ENCODE measurements at regions not wholly inside any gene's neighbourhood (a gene's known extent, or its start where the extent isn't known, plus 50 kb on each side); places are given as distances from the start of the nearest gene placed in this dataset.

DNA sequence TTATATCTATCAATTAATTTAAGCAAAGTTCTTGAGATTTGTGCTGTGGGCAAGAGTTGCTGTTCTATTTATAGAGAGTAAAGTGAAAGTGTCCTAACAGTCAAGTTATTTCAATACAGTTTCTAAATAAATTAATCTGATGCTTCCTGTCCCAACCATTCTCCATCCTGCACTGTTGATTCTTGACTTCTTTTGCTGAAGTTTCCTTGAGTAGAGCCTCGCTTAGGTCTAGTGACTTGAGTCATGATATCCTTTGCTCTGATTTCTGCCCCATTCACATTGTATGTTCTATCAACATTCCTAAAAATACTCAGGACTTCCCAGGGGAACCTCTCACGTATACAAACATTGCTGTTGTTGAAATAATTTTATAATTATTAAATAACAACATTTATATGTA is 498.4 kb upstream of the ALCAM start:
- Histone ChIP-seq H3K4me3 (replicated peaks; ENCODE audit: insufficient read depth, low read length) (no peak overlapping the region), H3K27me3 (ENCODE audit: insufficient read depth, poor library complexity, severe bottlenecking) (no peaks in the 10 kb centered on the region), H3K27ac (replicated peaks) (no peak overlapping the region)
- no peak for TF ChIP-seq SPI1 (IDR thresholded peaks at IDR 0.05; ENCODE audit: borderline replicate concordance, low read depth)
- TF ChIP-seq, protein P1, sequence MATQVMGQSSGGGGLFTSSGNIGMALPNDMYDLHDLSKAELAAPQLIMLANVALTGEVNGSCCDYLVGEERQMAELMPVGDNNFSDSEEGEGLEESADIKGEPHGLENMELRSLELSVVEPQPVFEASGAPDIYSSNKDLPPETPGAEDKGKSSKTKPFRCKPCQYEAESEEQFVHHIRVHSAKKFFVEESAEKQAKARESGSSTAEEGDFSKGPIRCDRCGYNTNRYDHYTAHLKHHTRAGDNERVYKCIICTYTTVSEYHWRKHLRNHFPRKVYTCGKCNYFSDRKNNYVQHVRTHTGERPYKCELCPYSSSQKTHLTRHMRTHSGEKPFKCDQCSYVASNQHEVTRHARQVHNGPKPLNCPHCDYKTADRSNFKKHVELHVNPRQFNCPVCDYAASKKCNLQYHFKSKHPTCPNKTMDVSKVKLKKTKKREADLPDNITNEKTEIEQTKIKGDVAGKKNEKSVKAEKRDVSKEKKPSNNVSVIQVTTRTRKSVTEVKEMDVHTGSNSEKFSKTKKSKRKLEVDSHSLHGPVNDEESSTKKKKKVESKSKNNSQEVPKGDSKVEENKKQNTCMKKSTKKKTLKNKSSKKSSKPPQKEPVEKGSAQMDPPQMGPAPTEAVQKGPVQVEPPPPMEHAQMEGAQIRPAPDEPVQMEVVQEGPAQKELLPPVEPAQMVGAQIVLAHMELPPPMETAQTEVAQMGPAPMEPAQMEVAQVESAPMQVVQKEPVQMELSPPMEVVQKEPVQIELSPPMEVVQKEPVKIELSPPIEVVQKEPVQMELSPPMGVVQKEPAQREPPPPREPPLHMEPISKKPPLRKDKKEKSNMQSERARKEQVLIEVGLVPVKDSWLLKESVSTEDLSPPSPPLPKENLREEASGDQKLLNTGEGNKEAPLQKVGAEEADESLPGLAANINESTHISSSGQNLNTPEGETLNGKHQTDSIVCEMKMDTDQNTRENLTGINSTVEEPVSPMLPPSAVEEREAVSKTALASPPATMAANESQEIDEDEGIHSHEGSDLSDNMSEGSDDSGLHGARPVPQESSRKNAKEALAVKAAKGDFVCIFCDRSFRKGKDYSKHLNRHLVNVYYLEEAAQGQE (IDR thresholded peaks at IDR 0.05; ENCODE audit: insufficient replicate concordance, low read depth) = no peak
- no peak for DNase-seq (ENCODE audit: low read depth in 1 of 2, low spot score in 1 of 2)

GRCh38 chr3:104870276-104870675 is 496.4 kb upstream of the ALCAM start:
- no peaks in the 10 kb centered on the region for H3K27me3 ChIP-seq (ENCODE audit: insufficient read depth, poor library complexity, severe bottlenecking)
- DNase-seq (ENCODE audit: low read depth in 1 of 2, low spot score in 1 of 2) = no peak
- TF ChIP-seq POLR2AphosphoS5 (IDR thresholded peaks at IDR 0.05; ENCODE audit: low read depth) = no peak
- TF ChIP-seq, protein P1 (IDR thresholded peaks at IDR 0.05; ENCODE audit: insufficient replicate concordance, low read depth) = no peak
- no peak overlapping the region for H3K4me3 ChIP-seq (replicated peaks; ENCODE audit: insufficient read depth, low read length)
- no peak overlapping the region for H3K27ac ChIP-seq (replicated peaks)

- TF ChIP-seq, protein P2, sequence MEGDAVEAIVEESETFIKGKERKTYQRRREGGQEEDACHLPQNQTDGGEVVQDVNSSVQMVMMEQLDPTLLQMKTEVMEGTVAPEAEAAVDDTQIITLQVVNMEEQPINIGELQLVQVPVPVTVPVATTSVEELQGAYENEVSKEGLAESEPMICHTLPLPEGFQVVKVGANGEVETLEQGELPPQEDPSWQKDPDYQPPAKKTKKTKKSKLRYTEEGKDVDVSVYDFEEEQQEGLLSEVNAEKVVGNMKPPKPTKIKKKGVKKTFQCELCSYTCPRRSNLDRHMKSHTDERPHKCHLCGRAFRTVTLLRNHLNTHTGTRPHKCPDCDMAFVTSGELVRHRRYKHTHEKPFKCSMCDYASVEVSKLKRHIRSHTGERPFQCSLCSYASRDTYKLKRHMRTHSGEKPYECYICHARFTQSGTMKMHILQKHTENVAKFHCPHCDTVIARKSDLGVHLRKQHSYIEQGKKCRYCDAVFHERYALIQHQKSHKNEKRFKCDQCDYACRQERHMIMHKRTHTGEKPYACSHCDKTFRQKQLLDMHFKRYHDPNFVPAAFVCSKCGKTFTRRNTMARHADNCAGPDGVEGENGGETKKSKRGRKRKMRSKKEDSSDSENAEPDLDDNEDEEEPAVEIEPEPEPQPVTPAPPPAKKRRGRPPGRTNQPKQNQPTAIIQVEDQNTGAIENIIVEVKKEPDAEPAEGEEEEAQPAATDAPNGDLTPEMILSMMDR (IDR thresholded peaks at IDR 0.05; ENCODE audit: insufficient read depth, low read length) = no peak
- TF ChIP-seq POLR2AphosphoS5 (IDR thresholded peaks at IDR 0.05; ENCODE audit: low read depth) = no peak
- TF ChIP-seq, protein P1 (IDR thresholded peaks at IDR 0.05; ENCODE audit: insufficient replicate concordance, low read depth) = no peak
- no peak for TF ChIP-seq SPI1 (IDR thresholded peaks at IDR 0.05; ENCODE audit: borderline replicate concordance, low read depth)
- no peak for TF ChIP-seq GABPA (IDR thresholded peaks at IDR 0.05; ENCODE audit: low read depth)
Observed at GRCh38 chr3:104873331-104873730, 493.4 kb upstream of the ALCAM start.

GRCh38 chr3:104878395-104878794 is 488.3 kb upstream of the ALCAM start:
- Histone ChIP-seq H3K27me3 (ENCODE audit: insufficient read depth, poor library complexity, severe bottlenecking) (no peaks in the 10 kb centered on the region), H3K27ac (replicated peaks) (peak overlapping the region; percentile 35), H3K4me3 (replicated peaks; ENCODE audit: insufficient read depth, low read length) (no peak overlapping the region)
- TF ChIP-seq, protein P2 (IDR thresholded peaks at IDR 0.05; ENCODE audit: insufficient read depth, low read length) = no peak
- peak; percentile 68; the same call in 1 of the 2 replicates for TF ChIP-seq GABPA (IDR thresholded peaks at IDR 0.05; ENCODE audit: low read depth)
- peak; percentile 76 to 87 for DNase-seq (ENCODE audit: low read depth in 1 of 2, low spot score in 1 of 2)

More at GRCh38 chr3:104873331-104873730, 493.4 kb upstream of the ALCAM start:
- H3K27ac ChIP-seq (replicated peaks) = no peak overlapping the region
- DNase-seq (ENCODE audit: low read depth in 1 of 2, low spot score in 1 of 2) = no peak
- no peaks in the 10 kb centered on the region for H3K27me3 ChIP-seq (ENCODE audit: insufficient read depth, poor library complexity, severe bottlenecking)
- no peak overlapping the region for H3K4me3 ChIP-seq (replicated peaks; ENCODE audit: insufficient read depth, low read length)

Data from HL-60 (cell line).